Suppressor macrophage treated with lipopolysaccharide for 1 hour (primary cell): ENCODE measurements at regions not wholly inside any gene's neighbourhood (a gene's known extent, or its start where the extent isn't known, plus 50 kb on each side); places are given as distances from the start of the nearest gene placed in this dataset.
"Not testable (repeated sequence)": the region's sequence is repeated elsewhere in the genome, so short reads cannot be mapped to it uniquely, and the experiment has no call there.

ENCODE experiments used
- DNase-seq, 3 donors: peaks; one replicate each; pipeline ENCODE4 v3.0.0-alpha.2; 2020 to 2022

DNA sequence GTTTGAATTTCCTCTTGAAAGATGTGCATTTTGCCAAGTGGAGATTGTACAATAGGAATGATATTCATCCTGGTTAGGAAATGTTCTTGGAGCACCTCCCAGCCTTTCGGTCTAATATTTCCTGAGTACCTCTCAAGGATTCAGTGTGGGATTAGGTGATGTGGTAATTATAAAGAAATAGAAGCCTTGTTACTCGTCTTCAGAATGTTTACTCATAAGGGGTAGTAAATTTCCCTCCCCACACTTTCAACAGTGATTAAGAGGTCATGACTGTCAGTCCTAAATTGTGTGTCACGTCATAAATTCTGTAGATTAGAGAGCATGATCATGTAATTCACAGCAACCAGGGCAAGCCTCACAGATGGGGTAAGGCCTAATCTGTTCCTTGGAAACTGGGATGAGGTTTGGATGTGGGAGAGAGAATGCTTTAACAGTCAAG lies 633.1 kb upstream of the TBL1XR1 start:
- peak in 2 of 3 donors; percentile 45 to 67 for DNase-seq

DNA sequence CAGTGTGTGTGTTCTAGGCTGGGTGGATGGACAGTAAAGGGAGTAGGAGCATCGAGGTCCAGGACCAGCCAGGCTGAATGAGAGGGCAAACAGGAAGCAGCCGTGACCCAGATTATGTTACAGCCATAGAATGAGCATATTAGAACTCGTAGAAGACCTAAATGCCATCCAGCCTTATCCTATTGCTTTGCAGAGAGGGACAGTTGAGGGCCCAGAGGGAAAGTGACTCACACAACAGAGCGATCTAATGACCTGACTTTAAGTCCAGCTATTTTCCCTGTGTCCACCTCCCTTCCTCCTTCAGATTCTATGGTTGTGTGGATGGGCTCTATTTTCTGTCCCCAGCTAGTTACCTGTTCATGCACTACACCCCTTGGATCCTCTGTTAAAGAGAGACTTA lies 634.1 kb upstream of the TBL1XR1 start:
- no peak for DNase-seq

DNA sequence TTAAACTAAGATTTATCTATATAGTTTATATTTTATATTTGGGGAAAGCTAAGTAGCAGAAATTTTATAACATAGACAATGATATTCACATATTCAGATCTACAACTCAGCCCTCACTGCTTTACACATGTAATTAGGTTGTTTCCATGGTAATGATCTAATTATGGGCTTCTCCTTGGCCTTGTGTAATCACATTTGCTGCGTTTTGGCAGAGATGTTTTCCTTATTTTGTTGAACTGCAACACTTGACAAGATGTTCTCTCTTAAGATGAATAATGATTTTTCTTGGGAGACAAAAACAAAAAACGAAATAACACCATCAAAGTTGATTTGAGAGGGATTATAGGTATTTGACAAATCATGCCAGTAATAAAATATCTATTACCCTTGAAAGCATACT lies 635.6 kb upstream of the TBL1XR1 start:
- no peak for DNase-seq

DNA sequence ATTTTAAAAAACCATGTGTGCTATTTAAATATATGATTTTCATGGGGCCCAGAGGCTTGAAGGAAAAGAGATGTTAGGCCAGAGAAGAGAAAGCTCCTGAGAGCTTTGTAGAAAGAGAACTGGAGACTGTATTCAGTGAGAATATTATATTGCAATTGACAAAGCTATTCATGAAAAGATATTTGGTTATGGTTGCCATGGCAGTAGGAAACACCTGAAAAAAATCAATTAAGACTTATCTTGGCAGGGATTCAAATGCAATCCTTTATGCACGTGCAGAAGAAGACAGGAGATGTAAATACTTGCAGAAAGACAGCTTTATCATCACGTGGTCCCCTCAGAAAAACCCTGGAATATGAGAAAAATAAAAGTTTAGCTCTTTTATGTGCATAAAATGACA lies 636.0 kb upstream of the TBL1XR1 start:
- no peak for DNase-seq

DNA sequence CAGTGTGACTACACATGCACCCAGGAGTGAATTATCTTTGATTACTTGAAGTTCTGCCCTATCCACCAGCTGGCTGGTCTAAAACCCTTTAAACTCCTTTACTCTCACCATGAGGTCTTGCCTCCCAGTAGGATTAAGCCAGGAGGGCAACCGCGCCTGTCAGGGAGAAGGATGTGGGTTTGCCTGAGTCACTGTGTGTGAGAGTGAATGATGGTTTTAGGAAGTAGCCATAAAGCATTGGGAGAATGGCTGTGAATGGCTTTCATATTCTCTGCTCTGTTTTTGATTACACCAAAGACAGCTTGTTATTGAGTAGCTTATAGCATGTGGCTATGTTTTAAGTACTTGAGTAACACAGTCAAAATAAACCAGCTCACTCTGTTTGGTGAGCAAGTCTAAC lies 637.7 kb upstream of the TBL1XR1 start:
- peak; percentile 75 to 77 (median 76) for DNase-seq

DNA sequence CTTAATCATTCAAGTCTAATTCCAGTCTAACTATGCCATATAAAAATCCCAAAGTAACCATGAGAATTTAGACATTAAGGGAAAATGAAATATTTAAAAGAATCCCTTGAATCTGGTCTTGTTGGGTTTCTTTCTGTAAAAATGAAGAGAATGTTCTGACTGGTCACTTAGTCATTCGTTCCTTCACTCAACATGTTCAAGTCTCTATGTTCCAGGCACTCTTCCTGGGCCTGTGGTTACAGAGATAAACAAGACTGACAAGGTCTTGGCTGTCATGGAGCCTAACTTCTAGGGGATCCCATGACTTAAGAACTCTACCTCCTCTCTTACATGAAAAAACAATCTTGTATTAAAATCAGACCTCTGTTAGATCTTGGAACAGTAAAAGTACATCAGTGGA lies 638.6 kb upstream of the TBL1XR1 start:
- DNase-seq: no peak

DNA sequence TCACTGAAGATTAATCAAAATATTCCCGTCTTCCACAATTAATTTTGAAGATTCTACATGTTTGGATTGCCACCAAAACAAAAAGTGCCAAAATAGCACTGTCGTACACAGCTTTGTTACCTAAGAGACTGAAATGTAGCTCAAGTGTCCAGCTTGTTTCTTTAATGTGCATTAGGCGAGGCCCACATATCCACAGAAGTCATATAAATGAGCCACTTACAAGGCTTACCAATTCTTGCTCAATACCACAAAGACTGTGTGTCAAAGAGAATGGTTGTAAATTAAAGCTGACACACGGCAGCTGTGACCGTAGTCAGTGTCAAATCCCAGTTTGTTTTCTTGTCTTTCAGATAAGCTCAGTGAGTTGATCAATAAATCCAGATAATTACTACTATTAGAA lies 639.4 kb upstream of the TBL1XR1 start:
- DNase-seq: no peak

DNA sequence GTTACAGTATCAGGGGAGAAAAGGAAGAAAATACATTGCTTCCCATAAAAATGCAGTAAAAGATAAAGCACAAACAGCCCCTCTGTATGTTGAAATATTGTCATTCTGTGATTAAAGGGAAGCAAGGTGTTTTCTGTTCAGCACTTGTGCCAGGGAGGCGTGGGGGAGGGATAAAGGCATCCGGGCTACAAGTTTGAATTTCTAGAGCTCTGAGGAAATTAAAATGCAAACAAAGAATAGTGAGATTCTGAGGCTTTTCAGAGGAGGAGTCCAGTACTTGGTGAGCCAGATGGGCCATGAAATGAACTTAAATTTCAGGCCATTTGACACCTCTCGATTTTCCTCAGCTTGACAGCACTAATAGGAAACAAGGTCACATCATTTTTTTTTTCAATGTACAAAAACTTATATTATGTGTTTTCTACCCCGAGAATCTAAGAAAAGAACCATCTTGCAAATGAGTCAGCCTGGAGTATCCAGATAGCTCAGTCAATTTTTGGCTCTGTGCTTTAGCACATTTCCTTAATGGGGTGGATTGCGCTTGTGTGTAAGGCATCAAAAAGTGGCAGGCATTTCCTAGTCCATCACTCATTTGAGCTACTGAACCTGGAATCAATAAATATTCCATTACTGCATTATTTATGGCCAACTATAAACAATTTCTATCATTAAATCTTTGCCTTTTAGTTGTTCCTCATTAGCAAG lies 640.8 kb upstream of the TBL1XR1 start:
- DNase-seq: no peak

DNA sequence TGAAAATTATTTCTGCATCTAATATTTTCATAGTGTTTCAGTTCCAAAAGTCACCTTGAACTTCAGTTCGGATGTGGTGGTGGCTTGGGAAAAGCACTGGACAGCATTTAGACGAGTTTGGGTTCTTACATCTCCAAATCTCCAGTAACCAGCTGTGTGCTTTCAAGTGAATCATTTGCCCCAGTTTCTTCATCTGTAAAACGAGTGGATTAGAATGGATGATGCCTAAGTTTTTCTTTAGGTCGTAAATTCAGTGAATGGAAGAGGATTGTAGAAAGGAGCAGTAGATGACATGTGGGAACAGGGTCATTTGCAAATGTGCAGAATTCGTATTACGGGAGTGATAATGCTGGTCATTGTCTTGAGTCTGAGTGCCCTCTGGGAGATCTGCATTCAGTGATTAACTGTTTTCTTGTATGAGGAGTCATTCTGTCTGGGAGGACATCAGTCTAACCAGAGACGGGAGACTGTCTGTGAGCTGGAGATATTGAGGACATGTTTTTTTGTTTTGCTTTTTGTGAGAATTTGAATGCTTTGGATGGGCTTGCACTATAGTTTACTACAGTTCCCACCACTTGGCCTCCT lies 641.6 kb upstream of the TBL1XR1 start:
- no peak for DNase-seq

DNA sequence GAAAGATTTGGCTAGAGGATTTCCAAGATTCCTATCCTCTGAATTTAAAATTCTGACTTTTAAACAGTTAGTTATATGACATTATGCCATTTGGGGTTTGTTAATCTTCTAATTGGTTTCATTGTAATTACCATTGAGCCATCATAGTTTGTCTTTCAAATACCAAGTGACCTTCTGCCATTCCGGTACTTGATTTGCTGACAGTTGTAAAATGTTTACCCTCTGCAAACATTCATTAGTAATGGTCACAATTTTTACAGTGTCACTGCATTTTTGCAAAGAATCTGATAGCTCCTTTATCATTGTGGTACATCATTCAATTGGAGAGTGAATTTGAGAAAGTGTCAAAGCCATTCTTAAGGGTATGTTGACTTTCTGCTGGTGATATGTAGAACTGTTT lies 645.0 kb upstream of the TBL1XR1 start:
- no peak for DNase-seq

DNA sequence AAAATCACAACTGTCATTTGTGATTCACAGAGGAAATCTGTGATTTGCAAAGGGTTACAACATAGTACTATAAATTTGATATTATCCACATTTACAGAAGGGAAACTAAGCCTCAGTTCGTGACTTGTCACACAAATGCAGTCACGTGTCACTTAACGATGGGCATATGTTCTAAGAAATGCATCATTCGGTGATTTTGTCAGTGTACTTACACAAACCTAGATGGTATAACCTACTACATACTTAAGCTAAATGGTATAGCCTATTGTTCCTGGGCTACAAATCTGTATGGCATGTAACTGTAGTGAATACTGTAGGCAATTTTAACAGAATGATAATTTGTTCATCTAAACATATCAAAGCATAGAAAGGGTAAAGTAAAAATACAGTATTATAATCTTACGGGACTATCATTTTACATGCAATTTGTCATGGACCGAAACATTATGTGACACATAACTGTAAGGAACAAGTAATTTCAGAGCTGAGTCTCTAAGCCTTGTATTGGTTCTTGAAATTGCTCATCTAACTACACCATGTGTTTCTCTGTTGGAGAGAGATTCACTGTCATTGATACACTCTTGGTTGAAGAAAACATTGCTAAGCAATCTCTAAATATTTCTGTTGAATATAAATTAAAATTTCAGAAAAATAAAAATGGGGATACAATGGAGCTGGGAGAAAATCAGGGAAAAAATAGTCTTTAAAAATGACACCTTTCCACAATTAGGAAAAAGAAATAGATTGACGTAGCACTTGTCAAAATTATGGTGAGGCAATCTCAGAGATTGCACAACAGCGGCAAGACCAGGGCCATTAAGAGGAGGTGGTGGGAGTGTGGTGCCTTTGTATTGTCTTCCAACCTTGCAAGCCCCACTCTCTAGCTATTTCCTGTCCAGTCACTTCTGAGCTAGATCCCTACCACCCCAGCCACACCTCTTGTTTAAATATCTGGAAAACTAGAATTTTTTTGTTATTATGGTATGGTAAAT lies 645.8 kb upstream of the TBL1XR1 start:
- peak in 2 of 3 donors; percentile 42 to 45 for DNase-seq

DNA sequence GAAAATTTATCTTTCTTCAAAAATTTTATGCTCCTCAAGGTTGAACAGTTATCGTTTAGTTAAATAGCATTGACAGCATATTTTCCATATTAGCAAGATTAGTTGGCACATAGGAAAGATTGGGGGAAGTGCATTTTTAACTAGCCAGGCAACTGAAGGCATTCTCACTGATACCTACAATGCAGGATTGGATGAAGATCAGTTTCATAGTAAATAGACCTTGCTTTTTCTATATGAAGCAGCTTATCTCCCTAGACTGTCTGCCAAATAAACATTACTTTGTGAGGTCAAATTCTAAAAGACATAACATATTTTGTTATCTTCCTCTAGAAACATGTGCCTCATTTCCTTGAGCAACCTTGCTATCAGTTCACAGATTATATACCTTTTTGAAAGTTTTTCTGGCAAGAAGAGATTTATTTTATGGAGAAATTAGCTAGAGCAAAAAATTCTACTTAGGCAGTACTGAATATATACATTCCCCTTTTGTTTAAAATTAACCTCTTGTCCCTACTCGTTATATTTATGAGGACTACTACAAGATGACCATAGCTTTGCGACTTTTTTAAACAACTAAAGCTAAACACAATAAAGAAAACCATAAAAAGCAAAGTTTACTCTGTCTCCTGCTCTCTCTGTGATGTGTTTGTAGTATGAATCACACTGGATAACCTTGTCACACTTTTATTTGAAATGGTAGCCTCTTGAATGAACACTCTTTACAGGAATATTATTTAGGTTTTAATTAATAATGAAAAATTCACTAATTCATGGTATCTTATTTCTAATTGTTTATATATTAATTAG lies 654.9 kb upstream of the TBL1XR1 start:
- DNase-seq: no peak

DNA sequence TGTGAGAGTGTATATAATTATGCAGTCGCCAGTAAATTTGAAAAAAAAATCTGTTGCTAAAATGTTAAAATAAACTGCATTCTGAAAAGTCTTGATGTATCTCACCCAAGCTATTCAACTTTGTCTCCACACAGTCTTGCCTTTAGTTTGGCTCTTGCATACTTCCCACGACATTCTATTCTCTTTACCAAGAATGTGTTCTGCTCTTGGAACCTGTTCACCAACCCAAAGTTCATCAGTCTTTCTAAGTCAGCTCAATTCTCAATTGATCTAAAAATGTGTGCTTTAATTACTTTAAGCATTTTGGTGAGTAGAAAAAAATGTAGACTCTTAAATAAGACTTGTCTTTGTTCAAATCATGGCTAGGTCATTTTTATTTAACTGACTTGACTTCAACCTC lies 657.7 kb upstream of the TBL1XR1 start:
- DNase-seq: no peak

DNA sequence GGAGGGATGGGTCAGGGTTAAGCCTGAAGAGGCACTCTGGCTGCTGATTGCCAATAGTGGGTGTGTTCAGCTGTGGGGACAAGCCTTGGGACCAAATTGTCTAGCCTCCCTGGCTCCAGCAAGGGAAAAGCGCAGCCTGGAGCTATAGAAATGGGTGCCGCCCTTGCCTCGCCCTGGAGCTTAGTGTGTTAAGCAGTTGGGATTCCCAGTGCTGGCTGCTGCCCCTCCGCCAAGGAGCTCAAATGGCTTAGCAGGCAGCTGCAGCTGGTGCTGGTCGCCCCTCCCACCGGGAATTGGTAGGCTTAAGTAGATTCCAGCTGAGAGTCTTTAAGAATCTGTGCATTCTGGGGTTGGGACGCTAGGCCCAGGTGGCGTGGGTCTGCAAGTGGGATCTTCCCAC lies 662.9 kb upstream of the TBL1XR1 start:
- no peak for DNase-seq

DNA sequence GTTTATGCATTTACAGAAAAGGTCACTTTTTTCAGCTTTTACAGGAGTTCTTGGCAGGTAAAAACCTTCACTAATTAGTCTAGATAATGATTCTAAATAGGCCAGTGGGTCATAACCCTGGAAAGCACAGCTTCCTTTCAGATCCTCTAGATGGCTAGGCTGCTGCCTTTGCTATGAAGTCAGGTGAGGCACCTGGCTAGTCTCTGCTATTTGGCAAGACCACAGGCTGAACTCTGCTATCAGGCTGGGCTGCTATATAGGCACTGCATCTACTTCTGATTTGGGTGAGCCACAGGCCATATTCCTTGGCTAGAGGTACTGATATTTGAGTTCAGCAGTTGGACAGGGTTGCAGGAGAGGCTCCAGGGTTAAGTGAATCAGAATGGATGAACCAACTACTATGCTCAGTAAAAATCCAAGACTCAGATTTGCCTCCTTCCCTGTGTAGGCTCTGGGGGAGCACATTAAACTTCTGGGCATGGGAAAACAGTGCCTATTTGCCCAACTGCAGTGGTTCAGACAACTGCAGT lies 665.7 kb upstream of the TBL1XR1 start:
- DNase-seq: no peak

DNA sequence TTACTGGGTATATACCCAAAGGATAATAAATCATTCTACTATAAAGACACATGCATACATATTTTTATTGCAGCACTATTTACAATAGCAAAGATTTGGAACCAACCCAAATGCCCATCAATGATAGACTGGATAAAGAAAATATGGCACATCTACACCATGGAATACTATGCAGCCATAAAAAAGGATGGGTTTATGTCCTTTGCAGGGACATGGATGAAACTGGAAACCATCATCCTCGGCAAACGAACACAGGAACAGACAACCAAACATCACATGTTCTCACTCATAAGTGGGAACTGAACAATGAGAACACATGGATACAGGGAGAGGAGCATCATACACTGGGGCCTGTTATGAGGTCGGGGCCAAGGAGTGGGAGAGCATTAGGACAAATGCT lies 665.0 kb upstream of the KCNMB2 start:
- not testable (repeated sequence) for DNase-seq

DNA sequence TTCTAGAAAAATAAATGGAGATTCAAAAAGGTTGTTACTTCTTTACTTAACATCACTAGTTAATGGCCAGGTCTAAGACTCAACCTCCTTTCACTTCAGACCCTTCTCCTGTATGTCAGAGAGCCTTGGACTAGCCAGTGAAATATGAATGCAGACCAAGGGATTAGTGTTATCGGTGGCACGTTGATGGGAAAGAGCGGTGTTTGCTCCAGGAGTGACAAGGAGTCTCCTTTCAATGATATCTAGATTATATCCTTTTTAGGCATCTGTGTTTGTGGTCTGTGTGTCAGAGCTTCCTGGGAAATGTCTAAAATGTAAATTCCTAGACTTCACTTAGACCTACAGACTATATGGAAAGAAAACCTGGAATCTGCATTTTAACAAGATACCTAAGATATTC lies 658.0 kb upstream of the KCNMB2 start:
- DNase-seq: no peak

DNA sequence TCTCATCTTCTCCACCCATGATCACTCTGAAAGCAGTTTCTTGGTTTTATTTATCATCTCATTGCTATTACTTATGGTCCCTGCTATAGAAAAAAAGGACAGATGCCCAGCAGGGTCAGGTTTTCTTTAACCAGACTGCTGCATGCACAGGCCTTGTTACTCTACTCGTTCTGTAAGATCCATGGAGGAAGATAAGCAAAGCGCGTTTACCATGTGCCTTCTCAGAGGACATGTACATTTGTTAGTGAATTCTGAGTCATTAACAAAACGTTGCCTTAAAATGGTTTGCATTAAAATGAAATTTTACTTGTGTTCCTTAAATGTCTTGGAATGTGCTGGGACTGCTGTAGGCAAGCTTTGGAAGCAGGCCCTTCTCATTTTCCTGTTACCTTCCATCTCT lies 657.3 kb upstream of the KCNMB2 start:
- no peak for DNase-seq

DNA sequence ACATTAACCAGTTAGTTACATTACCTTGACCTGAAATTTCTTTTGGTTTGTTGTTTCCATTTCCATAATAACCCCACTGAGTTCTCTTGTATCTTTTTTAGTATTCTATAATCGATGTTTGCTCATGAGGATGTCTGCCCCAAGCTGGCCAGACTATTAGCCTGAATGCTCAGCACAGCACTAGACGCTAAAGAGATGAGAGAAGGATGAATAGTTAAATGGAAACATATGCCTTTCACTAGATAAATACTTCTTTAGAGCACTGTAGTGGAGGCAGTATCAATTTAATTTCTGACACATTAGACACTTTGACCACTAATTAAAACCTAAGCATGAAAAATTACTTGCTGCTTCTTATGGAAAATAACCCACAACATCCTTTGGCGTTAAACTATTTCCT lies 654.9 kb upstream of the KCNMB2 start:
- DNase-seq: no peak

DNA sequence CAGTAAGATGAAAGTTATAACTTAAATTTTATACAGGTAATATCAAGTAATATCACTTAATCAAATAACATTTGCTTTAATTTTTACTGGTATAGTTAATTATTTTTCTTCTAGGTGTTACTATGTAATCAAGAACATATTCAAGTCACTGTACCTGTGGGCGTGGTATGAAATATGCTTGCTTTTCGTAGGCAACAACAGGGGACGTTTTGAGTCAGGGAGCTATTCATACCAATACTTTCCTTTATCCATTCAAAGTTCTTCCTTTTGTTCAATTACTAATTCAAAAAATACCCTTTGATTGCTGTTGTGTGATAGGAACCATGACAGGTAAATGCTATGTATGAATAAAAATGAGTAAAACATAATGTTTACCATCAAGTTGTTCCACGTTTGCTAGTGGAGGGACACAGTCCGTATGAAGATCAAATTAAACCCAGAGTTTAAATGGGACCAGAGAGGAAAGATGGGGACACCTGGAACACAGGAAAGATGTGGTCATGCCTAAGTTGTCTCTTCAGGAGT lies 654.0 kb upstream of the KCNMB2 start:
- no peak for DNase-seq

DNA sequence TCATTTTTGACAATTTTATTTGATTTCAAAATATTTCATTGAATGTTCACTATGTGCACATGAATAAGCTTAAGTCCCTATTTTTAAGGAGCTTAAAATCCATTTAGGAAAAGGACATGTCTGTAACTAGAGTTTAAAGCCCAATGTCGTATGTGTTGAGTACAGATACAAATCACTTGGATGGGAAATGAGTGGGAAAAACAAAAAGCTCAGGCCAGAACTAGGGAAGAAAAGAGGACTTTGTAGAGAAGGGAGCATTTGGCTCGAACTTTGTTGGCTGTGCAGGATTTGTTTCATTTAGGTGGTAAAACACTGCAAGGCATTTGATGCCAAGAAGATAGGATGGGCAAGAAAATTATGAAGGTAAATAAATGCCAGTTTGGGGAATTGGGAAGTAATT lies 653.1 kb upstream of the KCNMB2 start:
- no peak for DNase-seq

DNA sequence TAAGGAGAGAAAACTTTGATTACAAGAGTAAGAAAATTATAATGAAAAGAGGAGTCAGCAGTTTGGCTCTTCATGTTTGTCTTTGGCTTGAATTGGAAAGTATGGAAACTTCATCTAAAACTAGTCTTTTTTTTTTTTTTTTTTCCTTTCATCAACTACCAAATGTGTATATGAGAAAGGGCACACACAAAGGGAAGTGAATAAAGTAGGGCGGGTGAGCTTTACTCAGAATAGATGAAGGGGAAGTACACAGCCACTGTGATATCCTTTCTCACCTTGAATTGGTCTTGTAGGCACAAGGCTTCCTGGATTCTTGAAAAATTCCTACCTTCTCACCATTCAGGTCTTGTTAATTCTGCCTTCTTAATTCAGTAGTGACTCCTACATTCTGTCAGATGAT lies 652.3 kb upstream of the KCNMB2 start:
- no peak for DNase-seq
